HG02588 (cell line): ENCODE measurements at regions not wholly inside any gene's neighbourhood (a gene's known extent, or its start where the extent isn't known, plus 50 kb on each side); places are given as distances from the start of the nearest gene placed in this dataset.
"Not testable (repeated sequence)": the region's sequence is repeated elsewhere in the genome, so short reads cannot be mapped to it uniquely, and the experiment has no call there.

Experiments
- ATAC-seq: cut with Tn5 transposase; IDR thresholded peaks from one replicate; pipeline ENCODE4 v1.9.1; 2021; ENCODE audit warnings: mild to moderate bottlenecking, moderate library complexity; ENCODE audit not compliant: unreplicated experiment

- ATAC-seq: no peak
Observed at GRCh38 chr5:104513121-104513602, 950.6 kb upstream of the NUDT12 start.

- ATAC-seq: no peak
Observed at GRCh38 chr5:104512063-104512825, 949.7 kb upstream of the NUDT12 start.

- ATAC-seq: no peak
Observed at GRCh38 chr5:104498281-104498680, 935.7 kb upstream of the NUDT12 start.

- ATAC-seq: no peak
Observed at GRCh38 chr5:104494083-104494482, 931.5 kb upstream of the NUDT12 start.

GRCh38 chr5:104472811-104473210, 910.2 kb upstream of the NUDT12 start:
- no peak for ATAC-seq

- ATAC-seq: no peak
Observed at GRCh38 chr5:104456122-104456521, 893.5 kb upstream of the NUDT12 start.

GRCh38 chr5:104452550-104452949, 890.0 kb upstream of the NUDT12 start:
- no peak for ATAC-seq

GRCh38 chr5:104451911-104452310, 889.3 kb upstream of the NUDT12 start:
- ATAC-seq: not testable (repeated sequence)

- no peak for ATAC-seq
Observed at GRCh38 chr5:104444656-104445055, 882.1 kb upstream of the NUDT12 start.

GRCh38 chr5:104443706-104444105, 881.1 kb upstream of the NUDT12 start:
- ATAC-seq: no peak

GRCh38 chr5:104431981-104432380, 869.4 kb upstream of the NUDT12 start:
- no peak for ATAC-seq

- no peak for ATAC-seq
Observed at GRCh38 chr5:104431002-104431620, 868.5 kb upstream of the NUDT12 start.

GRCh38 chr5:104429911-104430310, 867.3 kb upstream of the NUDT12 start:
- no peak for ATAC-seq

GRCh38 chr5:104421431-104421830, 858.8 kb upstream of the NUDT12 start:
- ATAC-seq: no peak

- ATAC-seq: no peak
Observed at GRCh38 chr5:104418056-104418455, 855.5 kb upstream of the NUDT12 start.

- peak; percentile 76 for ATAC-seq
Observed at GRCh38 chr5:104412649-104413240, 850.2 kb upstream of the NUDT12 start.

GRCh38 chr5:104400941-104401340, 838.4 kb upstream of the NUDT12 start:
- no peak for ATAC-seq

- ATAC-seq: no peak
Observed at GRCh38 chr5:104385906-104386305, 823.3 kb upstream of the NUDT12 start.

- no peak for ATAC-seq
Observed at GRCh38 chr5:104375345-104375744, 812.8 kb upstream of the NUDT12 start.

GRCh38 chr5:104372796-104373195, 810.2 kb upstream of the NUDT12 start:
- no peak for ATAC-seq

- no peak for ATAC-seq
Observed at GRCh38 chr5:104372376-104372775, 809.8 kb upstream of the NUDT12 start.

- ATAC-seq: no peak
Observed at GRCh38 chr5:104370523-104370922, 807.9 kb upstream of the NUDT12 start.
